B cell (primary cell): ENCODE measurements at regions not wholly inside any gene's neighbourhood (a gene's known extent, or its start where the extent isn't known, plus 50 kb on each side); places are given as distances from the start of the nearest gene placed in this dataset.

Source experiments
- ATAC-seq: fragments of 200-7000 bp; cut with Tn5 transposase; one replicate; pipeline ENCODE4 v1.10.0; 2021; ENCODE audit warnings: low read depth, mild to moderate bottlenecking, moderate number of reproducible peaks, moderate library complexity
- CTCF ChIA-PET: fragments of 350-600 bp; sonication (Branson Sonifier 250); formaldehyde crosslinking; loops from one replicate; lab custom pipeline; 2021; ENCODE audit warnings: antibody characterized with exemption, inconsistent platforms; lab: Charles Lee
- POLR2A ChIA-PET: fragments of 350-600 bp; sonication (Branson Sonifier 250); formaldehyde crosslinking; loops from one replicate; lab custom pipeline; 2021; ENCODE audit warnings: antibody characterized with exemption; lab: Charles Lee
- DNase-seq: peaks from one replicate; pipeline ENCODE4 v3.0.0; 2013
- H2AFZ ChIP-seq: 2 replicates; pipeline ENCODE4 v1.6.1; 2012; ENCODE audit warnings: mild to moderate bottlenecking, low read depth, low read length; ENCODE audit not compliant: insufficient read depth, poor library complexity, severe bottlenecking
- H3K27ac ChIP-seq, 2 donors: 1 replicate in 1 of 2; 2 replicates in 1 of 2; pipeline ENCODE4 v1.5.1; 2012 to 2013; ENCODE audit warnings: low read length in 2 of 2, mild to moderate bottlenecking in 2 of 2, moderate library complexity in 1 of 2
- H3K27me3 ChIP-seq, 4 experiments: fragments of 200-600 bp in 1 of 4; sonication (generic) in 1 of 4; replicated peaks in 1 of 4; 1 replicate in 2 of 4; 2 replicates in 2 of 4; pipeline versions ENCODE4 v1.6.1 to v1.7.0; 2013 to 2016; ENCODE audit warnings: low read length in 3 of 4, mild to moderate bottlenecking in 2 of 4, mixed read lengths in 1 of 4, moderate library complexity in 1 of 4; ENCODE audit not compliant: insufficient read depth in 4 of 4, control insufficient read depth in 3 of 4; ENCODE audit errors: control extremely low read depth in 1 of 4
- H3K36me3 ChIP-seq, 2 experiments: replicated peaks in 1 of 2; 1 replicate in 1 of 2; 2 replicates in 1 of 2; pipeline versions ENCODE4 v1.6.1 to v1.7.1; 2013; ENCODE audit warnings: low read length in 1 of 2; ENCODE audit not compliant: insufficient read depth in 2 of 2, control insufficient read depth in 1 of 2; ENCODE audit errors: control extremely low read depth in 1 of 2, extremely low read depth in 1 of 2
- H3K4me1 ChIP-seq, 2 donors: fragments of 200-600 bp in 1 of 2; sonication (generic) in 1 of 2; 1 replicate in 1 of 2; 2 replicates in 1 of 2; pipeline versions ENCODE4 v1.5.1 to v1.6.1; 2013 to 2017; ENCODE audit warnings: low read length in 2 of 2; ENCODE audit not compliant: control insufficient read depth in 2 of 2, insufficient read depth in 2 of 2
- H3K4me2 ChIP-seq: replicated peaks from 2 replicates; pipeline ENCODE3; 2012; ENCODE audit warnings: mild to moderate bottlenecking, low read depth, low read length; ENCODE audit not compliant: poor library complexity, severe bottlenecking
- H3K4me3 ChIP-seq, 5 experiments: fragments of 200-600 bp in 1 of 5; sonication (generic) in 1 of 5; 1 replicate in 3 of 5; 2 replicates in 2 of 5; pipeline versions ENCODE4 v1.5.1 to v1.7.0; 2011 to 2016; ENCODE audit warnings: low read length in 4 of 5, mild to moderate bottlenecking in 4 of 5, low read depth in 2 of 5, control low read depth in 1 of 5, moderate library complexity in 1 of 5; ENCODE audit not compliant: insufficient read depth in 1 of 5; ENCODE audit errors: control extremely low read depth in 1 of 5, extremely low read depth in 1 of 5
- H3K79me2 ChIP-seq: fragments of 200-600 bp; sonication (generic); one replicate; pipeline ENCODE4 v1.6.0; 2016; ENCODE audit warnings: low read length; ENCODE audit not compliant: control insufficient read depth, insufficient read depth
- H3K9ac ChIP-seq: fragments of 200-600 bp; sonication (generic); 2 replicates; pipeline ENCODE4 v1.6.1; 2017; ENCODE audit warnings: mild to moderate bottlenecking, low read length, moderate library complexity
- H3K9me3 ChIP-seq, 3 donors: one replicate each; pipeline versions ENCODE4 v1.6.1 to v1.7.1; 2013; ENCODE audit warnings: low read length in 2 of 3; ENCODE audit not compliant: control insufficient read depth in 2 of 3, insufficient read depth in 1 of 3; ENCODE audit errors: control extremely low read depth in 1 of 3
- H4K20me1 ChIP-seq: 2 replicates; pipeline ENCODE4 v1.6.0; 2012; ENCODE audit warnings: mild to moderate bottlenecking, low read length; ENCODE audit not compliant: insufficient read depth, control insufficient read depth, poor library complexity, severe bottlenecking
- H3K27ac Mint-ChIP-seq: one replicate; pipeline ENCODE4 v1.8.0; 2021; ENCODE audit warnings: mixed read lengths
- H3K27me3 Mint-ChIP-seq: one replicate; pipeline ENCODE4 v1.8.0; 2021; ENCODE audit warnings: mixed read lengths
- H3K4me1 Mint-ChIP-seq: one replicate; pipeline ENCODE4 v1.8.0; 2021; ENCODE audit warnings: mixed read lengths
- H3K4me3 Mint-ChIP-seq: one replicate; pipeline ENCODE4 v1.8.0; 2021; ENCODE audit warnings: mixed read lengths
- H3K9me3 Mint-ChIP-seq: one replicate; pipeline ENCODE4 v1.8.0; 2022; ENCODE audit warnings: mixed read lengths; ENCODE audit not compliant: insufficient read depth
- EZH2 ChIP-seq: IDR thresholded peaks from 2 replicates; pipeline ENCODE4 v1.6.1; 2012; ENCODE audit warnings: borderline replicate concordance, low read depth, mild to moderate bottlenecking, moderate library complexity, low read length; ENCODE audit not compliant: insufficient read depth, poor library complexity, severe bottlenecking
- WGBS: methylation state at CpG from one replicate; pipeline ENCODE4 v1.1.5; 2013; ENCODE audit warnings: missing lambda C conversion rate; ENCODE audit not compliant: insufficient coverage; 5-methylcytosine and 5-hydroxymethylcytosine counted together
- intact Hi-C: fragments of 100-400 bp; cut with micrococcal nuclease; formaldehyde crosslinking; loops from one replicate; pipeline ENCODE4 v1.10.0; 2022
- TF ChIP-seq, protein P1 (sequence below): fragments of 200-600 bp; IDR thresholded peaks from one replicate; pipeline ENCODE4 v1.8.0; 2022; ENCODE audit warnings: antibody characterized with exemption, mild to moderate bottlenecking

DNA sequence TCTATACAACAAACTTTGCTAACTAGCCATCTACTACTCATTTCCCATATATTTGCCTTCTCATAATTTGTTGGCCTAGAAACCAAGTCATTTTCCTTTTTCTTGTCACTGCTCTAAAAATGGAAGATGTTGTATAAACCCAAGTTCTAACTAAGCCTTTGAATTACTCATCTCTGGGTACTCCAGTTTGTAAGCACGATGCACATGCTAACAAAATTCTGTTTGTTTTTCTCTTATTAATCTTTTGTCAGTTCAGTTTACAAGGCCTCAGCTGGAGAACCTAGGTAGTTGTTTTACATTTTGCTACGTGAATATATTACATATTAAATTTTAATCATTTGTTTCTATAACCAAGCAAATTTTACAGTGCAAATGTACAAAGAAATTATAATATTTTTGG is 663.2 kb upstream of the RGS18 start:
- H3K4me1 Mint-ChIP-seq: no peaks in the 10 kb centered on the region
- POLR2A ChIA-PET: no interaction called here
- H3K4me3 Mint-ChIP-seq: no peak overlapping the region
- H3K9ac ChIP-seq: no peak overlapping the region
- H3K36me3 ChIP-seq: no peaks in the 10 kb centered on the region
- CTCF ChIA-PET: no interaction called here
- WGBS: no CpG with 5 or more reads among the region's 2 CpGs
- H3K9me3 Mint-ChIP-seq: peaks cover 4% of the 10 kb centered on the region
- H3K27ac Mint-ChIP-seq: no peak overlapping the region
- H4K20me1 ChIP-seq: no peaks in the 10 kb centered on the region
- intact Hi-C loops: no loop called here
- no peaks in the 10 kb centered on the region for H3K27me3 ChIP-seq
- H3K27ac ChIP-seq: no peak overlapping the region
- H2AFZ ChIP-seq: no peak overlapping the region
- ATAC-seq (no peak), DNase-seq (no peak)
- H3K27me3 Mint-ChIP-seq: no peaks in the 10 kb centered on the region
- H3K4me1 ChIP-seq: no peaks in the 10 kb centered on the region
- no peaks in the 10 kb centered on the region for H3K79me2 ChIP-seq
- no peaks in the 10 kb centered on the region for H3K9me3 ChIP-seq
- TF ChIP-seq, protein P1, sequence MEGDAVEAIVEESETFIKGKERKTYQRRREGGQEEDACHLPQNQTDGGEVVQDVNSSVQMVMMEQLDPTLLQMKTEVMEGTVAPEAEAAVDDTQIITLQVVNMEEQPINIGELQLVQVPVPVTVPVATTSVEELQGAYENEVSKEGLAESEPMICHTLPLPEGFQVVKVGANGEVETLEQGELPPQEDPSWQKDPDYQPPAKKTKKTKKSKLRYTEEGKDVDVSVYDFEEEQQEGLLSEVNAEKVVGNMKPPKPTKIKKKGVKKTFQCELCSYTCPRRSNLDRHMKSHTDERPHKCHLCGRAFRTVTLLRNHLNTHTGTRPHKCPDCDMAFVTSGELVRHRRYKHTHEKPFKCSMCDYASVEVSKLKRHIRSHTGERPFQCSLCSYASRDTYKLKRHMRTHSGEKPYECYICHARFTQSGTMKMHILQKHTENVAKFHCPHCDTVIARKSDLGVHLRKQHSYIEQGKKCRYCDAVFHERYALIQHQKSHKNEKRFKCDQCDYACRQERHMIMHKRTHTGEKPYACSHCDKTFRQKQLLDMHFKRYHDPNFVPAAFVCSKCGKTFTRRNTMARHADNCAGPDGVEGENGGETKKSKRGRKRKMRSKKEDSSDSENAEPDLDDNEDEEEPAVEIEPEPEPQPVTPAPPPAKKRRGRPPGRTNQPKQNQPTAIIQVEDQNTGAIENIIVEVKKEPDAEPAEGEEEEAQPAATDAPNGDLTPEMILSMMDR: no peak
- no peak for TF ChIP-seq EZH2
- no peak overlapping the region for H3K4me2 ChIP-seq
- no peak overlapping the region for H3K4me3 ChIP-seq

DNA sequence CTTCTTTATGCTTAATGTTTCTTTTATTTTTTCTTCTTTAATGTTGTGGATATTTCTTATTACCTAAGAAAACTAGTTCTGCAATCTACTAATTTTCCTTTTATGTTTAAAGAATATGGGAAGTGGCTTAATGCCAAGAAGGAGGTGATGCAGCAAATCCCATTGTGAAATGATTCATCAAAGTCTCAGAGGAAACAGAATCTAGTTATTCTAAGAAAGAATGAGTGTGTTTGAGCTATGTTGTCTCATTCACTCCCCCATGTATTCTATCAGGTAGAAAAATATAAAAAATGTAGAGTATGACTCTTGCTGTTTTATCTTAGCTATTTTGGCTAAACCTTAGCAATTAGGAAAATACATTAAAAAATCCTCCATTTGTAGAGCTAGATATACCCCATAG is 659.9 kb upstream of the RGS18 start:
- no peaks in the 10 kb centered on the region for H4K20me1 ChIP-seq
- no peak overlapping the region for H3K4me2 ChIP-seq
- H3K27me3 ChIP-seq: no peaks in the 10 kb centered on the region
- H2AFZ ChIP-seq: no peak overlapping the region
- ATAC-seq: no peak
- H3K9me3 Mint-ChIP-seq: no peaks in the 10 kb centered on the region
- H3K4me1 ChIP-seq: no peaks in the 10 kb centered on the region
- H3K9me3 ChIP-seq: no peaks in the 10 kb centered on the region
- no peaks in the 10 kb centered on the region for H3K27me3 Mint-ChIP-seq
- TF ChIP-seq, protein P1: no peak
- TF ChIP-seq EZH2: no peak
- ChIA-PET POLR2A (no interaction called here), CTCF (no interaction called here)
- H3K4me1 Mint-ChIP-seq: no peaks in the 10 kb centered on the region
- no peak overlapping the region for H3K4me3 Mint-ChIP-seq
- no peak overlapping the region for H3K9ac ChIP-seq
- no peak overlapping the region for H3K27ac ChIP-seq
- H3K79me2 ChIP-seq: no peaks in the 10 kb centered on the region
- no peak for DNase-seq
- H3K4me3 ChIP-seq: no peak overlapping the region
- no peaks in the 10 kb centered on the region for H3K36me3 ChIP-seq
- no peak overlapping the region for H3K27ac Mint-ChIP-seq
- intact Hi-C loops: no loop called here
